B cell (primary cell): ENCODE measurements at regions not wholly inside any gene's neighbourhood (a gene's known extent, or its start where the extent isn't known, plus 50 kb on each side); places are given as distances from the start of the nearest gene placed in this dataset.

Experiments used
- EZH2 ChIP-seq: IDR thresholded peaks from 2 replicates; pipeline ENCODE4 v1.6.1; 2012; ENCODE audit warnings: borderline replicate concordance, low read depth, mild to moderate bottlenecking, moderate library complexity, low read length; ENCODE audit not compliant: insufficient read depth, poor library complexity, severe bottlenecking
- TF ChIP-seq, protein P1 (sequence below): fragments of 200-600 bp; IDR thresholded peaks from one replicate; pipeline ENCODE4 v1.8.0; 2022; ENCODE audit warnings: antibody characterized with exemption, mild to moderate bottlenecking

DNA sequence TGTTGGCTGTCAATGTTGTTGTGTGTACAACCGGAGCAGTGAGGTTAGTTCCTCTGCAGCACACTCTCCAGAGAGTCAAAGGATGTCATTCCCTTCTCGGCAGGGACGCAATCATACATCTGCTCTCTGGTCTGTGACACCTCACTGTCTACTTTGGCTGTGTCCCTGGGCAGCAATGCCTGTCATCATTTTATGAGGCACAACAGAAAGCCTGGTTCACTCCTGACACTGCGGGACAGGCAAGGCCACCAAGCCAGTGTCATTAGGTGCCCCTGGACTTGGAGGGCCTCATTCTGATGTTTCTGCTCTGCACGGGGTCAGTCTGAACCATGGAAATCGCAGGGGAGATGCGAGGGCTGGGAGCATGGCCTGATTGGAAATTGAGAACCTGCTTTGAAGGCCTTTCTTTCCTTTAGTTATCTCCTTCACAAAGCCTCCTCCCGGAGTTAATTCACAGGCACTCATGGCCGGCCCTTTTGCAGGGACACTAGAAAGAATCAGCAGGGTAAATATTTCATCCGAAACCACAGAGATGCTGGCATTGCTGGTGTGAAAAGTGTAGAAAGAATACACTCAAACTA lies 284.4 kb downstream of the ZNF536 start:
- TF ChIP-seq, protein P1, sequence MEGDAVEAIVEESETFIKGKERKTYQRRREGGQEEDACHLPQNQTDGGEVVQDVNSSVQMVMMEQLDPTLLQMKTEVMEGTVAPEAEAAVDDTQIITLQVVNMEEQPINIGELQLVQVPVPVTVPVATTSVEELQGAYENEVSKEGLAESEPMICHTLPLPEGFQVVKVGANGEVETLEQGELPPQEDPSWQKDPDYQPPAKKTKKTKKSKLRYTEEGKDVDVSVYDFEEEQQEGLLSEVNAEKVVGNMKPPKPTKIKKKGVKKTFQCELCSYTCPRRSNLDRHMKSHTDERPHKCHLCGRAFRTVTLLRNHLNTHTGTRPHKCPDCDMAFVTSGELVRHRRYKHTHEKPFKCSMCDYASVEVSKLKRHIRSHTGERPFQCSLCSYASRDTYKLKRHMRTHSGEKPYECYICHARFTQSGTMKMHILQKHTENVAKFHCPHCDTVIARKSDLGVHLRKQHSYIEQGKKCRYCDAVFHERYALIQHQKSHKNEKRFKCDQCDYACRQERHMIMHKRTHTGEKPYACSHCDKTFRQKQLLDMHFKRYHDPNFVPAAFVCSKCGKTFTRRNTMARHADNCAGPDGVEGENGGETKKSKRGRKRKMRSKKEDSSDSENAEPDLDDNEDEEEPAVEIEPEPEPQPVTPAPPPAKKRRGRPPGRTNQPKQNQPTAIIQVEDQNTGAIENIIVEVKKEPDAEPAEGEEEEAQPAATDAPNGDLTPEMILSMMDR, result no peak
- TF ChIP-seq EZH2, result no peak
